Fibroblast of mammary gland (primary cell): ENCODE measurements at regions not wholly inside any gene's neighbourhood (a gene's known extent, or its start where the extent isn't known, plus 50 kb on each side); places are given as distances from the start of the nearest gene placed in this dataset.

ENCODE experiments used
- DNase-seq: peaks from one replicate; pipeline ENCODE4 v3.0.0-alpha.2; 2010; ENCODE audit warnings: low read depth
- H3K4me3 ChIP-seq: 2 replicates; pipeline ENCODE4 v1.5.1; 2011; ENCODE audit warnings: low read depth, mild to moderate bottlenecking, low read length, moderate library complexity; ENCODE audit not compliant: control insufficient read depth
- CTCF ChIP-seq: conservative IDR thresholded peaks from 2 replicates; pipeline ENCODE4 v1.5.1; 2011; ENCODE audit warnings: low read depth, low read length, inconsistent platforms; ENCODE audit not compliant: control insufficient read depth, insufficient read depth

GRCh38 chr4:83830138-83830888 lies 294.4 kb downstream of the GPAT3 start:
- no peak overlapping the region for H3K4me3 ChIP-seq
- no peak for TF ChIP-seq CTCF
- DNase-seq, result no peak

- H3K4me3 ChIP-seq, result no peak overlapping the region
- DNase-seq, result no peak
- no peak for TF ChIP-seq CTCF
Measured at GRCh38 chr4:83828601-83829000, 292.7 kb downstream of the GPAT3 start.

- H3K4me3 ChIP-seq, result no peak overlapping the region
- no peak for TF ChIP-seq CTCF
- DNase-seq, result no peak
Measured at GRCh38 chr4:83821493-83821892, 285.6 kb downstream of the GPAT3 start.

GRCh38 chr4:83819582-83819981 lies 283.7 kb downstream of the GPAT3 start:
- H3K4me3 ChIP-seq, result no peak overlapping the region
- TF ChIP-seq CTCF, result no peak
- no peak for DNase-seq

- H3K4me3 ChIP-seq, result no peak overlapping the region
- no peak for TF ChIP-seq CTCF
- DNase-seq, result peak; percentile 26
Measured at GRCh38 chr4:83810428-83810827, 274.5 kb downstream of the GPAT3 start.

- TF ChIP-seq CTCF, result no peak
- no peak for DNase-seq
- no peak overlapping the region for H3K4me3 ChIP-seq
Measured at GRCh38 chr4:83809581-83809980, 273.7 kb downstream of the GPAT3 start.

- H3K4me3 ChIP-seq, result no peak overlapping the region
- TF ChIP-seq CTCF, result no peak
- no peak for DNase-seq
Measured at GRCh38 chr4:83793481-83793880, 257.6 kb downstream of the GPAT3 start.
